GM21360 (cell line): ENCODE measurements at regions not wholly inside any gene's neighbourhood (a gene's known extent, or its start where the extent isn't known, plus 50 kb on each side); places are given as distances from the start of the nearest gene placed in this dataset.
"Not testable (repeated sequence)": the region's sequence is repeated elsewhere in the genome, so short reads cannot be mapped to it uniquely, and the experiment has no call there.

Source experiments
- ATAC-seq: cut with Tn5 transposase; IDR thresholded peaks from one replicate; pipeline ENCODE4 v1.9.1; 2021; ENCODE audit warnings: mild to moderate bottlenecking, moderate library complexity; ENCODE audit not compliant: unreplicated experiment

DNA sequence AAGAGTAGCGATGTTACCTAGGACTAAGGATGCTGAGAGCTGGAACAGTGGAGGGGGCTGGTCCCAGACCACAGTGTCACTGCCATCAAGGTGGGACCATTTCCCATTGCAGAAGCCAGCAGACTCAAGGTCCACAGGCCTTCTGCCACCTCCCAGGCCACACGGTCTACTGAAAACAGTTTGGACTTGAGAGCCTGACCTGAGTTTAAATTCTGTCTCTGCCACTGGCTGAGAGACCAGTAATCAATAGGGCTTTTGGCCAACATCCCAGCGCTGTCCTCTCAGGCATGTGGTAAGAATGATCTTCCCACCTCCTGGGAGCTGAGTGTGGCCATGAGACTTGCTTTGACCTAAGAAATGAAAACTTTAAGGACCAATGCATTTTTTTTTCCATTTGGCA lies 331.4 kb upstream of the CDH5 start:
- ATAC-seq: no peak

DNA sequence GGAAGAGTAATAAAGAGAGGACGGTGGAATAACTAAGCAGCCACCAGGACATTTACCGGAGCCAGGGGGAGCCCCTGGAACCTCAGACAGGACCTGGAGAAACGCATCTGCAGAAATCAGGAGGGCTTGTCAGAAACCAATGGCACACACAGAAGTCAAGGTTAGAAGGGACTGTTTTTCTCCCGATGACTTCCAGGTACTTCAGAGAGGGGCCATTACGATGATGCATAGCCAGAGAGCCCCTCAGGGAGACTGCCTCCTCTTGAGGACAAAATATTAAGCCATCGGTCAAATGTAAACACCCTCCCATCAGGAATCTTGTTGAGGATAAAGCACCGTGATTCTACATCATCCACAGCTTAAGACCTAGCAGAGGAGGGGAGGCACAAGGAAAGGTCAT lies 333.6 kb upstream of the CDH5 start:
- ATAC-seq: no peak

DNA sequence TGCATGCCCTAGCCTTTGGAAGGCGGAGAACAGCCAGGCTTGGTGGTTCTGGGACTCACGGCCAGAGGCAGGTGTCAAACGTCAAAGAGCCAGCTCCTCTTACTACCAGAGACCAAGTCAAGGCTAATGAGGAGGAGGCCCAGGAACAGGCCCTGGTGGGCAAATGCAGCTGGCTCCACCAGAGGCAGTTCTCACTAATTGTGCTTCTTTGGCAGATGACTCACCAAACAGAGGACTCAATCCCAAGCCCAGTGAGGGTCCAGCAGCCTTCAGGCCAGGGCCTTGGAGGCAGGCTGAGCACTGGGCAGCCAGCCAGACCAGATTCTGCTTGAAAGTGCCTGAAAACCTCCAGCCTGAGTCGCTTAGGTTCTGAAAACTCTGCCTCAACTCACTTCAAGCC lies 336.5 kb upstream of the CDH5 start:
- no peak for ATAC-seq

DNA sequence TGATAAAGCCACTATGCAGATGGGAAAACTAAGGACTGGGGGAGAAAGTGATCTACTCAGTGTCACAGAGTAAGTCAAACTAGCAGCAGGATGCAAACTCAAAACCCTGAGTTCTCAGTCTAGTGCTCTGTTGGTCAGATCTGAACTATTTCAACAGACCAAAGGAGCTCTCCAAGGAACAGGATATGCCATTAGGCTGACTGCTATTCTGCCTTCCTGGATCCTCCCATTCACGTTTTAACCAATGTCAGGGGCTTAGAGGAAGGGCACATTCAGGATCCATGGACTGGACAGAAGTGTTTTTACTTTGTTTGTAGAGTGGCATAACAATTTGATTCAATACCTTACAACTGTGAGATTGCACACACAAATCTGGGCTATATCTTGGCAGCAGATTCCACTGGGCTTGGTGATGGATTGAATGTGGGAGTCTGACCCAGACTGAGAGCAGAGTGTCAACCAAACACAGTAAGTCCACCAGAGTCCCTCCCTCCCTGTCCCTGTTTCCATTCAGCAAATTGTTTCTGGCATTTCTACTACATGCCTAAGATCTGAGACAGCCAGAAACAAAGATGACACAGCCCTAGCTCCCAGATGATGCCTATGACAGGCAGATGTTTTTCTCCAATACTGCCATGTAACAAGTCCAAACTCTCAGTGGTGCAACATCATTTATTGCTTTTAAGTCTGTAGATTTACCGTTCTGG lies 337.8 kb upstream of the CDH5 start:
- no peak for ATAC-seq

DNA sequence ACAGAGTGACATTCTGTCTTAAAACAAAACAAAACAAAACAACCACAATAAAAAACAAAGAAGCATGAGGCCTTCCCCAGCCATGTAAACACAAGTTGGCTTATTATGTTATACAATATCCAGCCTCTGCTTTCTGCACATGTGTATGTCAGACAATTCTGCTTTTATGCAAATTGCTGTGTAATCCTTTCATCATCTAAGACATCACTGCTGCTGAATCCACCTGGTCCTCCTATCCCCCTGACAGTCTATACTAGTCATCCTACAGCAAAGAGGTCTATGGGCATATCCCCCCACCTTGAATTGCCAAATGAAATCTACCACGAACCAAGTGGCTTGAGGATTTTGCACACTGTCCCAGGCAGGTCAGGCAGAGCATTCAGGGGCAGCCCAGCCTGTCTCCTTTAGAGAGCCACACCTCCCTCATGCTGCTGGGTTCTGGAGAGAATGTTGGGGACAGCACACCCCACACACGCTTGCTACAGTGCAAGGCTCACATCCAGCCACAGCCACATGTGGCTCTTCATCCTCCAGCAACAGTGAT lies 339.6 kb upstream of the CDH5 start:
- no peak for ATAC-seq

DNA sequence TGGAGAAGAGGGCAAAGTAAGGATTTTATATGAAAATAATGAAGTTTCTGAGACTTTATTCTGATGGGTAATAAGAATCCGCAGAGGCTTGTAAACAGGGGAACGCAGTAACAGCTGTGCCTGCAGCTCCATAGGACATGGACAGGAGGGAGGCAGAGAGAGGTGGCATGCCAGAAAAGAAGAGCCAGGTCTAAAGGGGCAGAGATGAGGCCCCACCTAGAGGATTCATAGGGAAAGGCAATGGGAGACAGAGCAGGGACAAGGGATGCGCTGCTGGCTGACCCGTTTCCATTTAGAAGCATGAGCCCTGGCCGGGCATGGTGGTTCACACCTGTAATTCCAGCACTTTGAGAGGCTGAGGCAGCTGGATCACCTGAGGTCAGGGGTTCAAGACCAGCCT lies 340.3 kb upstream of the CDH5 start:
- no peak for ATAC-seq

DNA sequence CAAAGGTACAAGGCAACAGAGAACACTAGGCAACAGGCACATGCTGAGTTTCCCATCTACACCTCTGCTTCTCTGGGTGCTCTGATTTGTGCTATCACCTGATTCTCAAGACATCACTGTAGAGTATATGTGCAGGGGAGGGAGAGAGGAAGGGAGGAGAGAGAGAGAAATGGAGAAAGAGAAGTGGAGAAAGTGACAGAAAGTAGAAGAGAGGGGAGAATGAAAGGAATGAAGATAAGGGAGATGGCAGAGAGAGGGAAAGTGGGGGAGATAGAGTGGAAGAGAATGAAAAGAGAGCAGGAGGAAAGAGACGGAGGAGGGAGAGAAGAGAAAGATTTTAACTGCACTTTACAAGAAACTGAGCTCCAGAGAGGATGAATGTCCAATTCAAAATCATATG lies 340.7 kb upstream of the CDH5 start:
- ATAC-seq: no peak

DNA sequence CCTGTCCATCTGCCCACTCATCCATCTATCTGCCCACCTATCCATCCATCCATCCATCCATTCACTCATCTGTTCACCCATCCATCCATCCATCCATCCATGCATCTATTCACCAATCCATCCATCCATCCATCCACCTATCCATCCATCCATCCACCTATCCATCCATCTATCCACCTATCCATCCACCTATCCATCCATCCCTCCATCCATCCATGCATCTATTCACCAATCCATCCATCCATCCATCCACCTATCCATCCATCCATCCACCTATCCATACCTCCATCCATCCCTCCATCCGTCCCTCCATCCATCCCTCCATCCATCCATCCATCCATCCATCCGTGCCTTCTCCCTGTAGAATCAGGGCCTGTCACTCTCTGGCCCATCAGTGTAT lies 341.9 kb upstream of the CDH5 start:
- ATAC-seq: not testable (repeated sequence)

DNA sequence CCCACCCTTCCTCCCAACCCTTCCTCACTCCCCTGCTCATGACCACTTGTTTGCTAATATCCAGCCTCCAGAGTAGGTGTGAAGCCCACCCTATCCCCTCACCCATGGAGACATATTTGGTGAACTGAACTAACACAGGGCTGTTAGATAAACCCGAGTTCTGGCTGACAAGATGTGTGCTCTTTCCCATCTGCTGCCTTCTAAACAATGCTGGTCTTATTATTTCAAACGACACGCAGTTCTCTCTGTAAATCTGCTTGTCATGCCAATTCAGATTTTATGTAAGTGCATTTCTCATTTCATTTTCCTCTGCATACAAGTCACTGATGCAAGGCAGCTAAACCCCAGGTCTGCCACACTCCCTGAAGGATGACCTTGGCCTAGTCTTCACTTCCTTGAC lies 343.0 kb upstream of the CDH5 start:
- ATAC-seq: no peak

DNA sequence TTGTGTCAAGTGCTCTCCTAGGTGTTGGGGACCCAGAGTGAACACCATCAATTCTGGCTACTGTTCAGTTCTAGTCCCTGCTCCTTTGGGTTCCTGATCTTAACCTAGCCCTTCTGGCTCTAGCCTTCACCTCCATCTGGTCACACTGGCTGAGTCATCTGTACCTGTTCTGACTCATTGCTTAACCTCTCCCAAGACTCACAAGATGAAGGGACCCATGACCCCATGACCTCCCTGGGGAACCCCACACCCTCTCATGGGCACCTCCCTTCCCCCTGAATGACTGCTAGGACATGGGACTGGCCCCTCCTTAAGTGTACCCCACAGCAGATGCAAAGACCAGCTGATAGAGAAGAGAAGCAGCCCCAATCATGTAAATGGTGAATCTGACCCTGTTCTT lies 345.8 kb upstream of the CDH5 start:
- ATAC-seq: no peak

DNA sequence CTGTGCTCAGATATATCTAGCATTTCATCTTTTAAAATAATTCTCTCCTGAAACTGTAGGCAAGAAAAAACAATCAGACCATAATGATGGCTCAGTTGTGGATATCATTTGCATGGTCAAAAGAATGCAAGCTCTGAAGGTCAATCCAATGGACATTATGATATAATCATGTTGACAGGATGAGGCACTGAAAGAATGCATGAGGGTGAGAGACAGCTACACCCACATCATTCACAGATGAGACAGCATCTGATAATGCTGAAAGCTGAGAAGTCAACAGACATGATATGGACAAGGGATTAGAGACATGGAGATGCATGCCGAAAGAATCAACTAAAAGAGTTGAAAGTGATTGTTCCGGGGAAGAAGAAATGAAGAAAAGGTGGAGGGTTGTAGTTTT lies 346.4 kb upstream of the CDH5 start:
- no peak for ATAC-seq

DNA sequence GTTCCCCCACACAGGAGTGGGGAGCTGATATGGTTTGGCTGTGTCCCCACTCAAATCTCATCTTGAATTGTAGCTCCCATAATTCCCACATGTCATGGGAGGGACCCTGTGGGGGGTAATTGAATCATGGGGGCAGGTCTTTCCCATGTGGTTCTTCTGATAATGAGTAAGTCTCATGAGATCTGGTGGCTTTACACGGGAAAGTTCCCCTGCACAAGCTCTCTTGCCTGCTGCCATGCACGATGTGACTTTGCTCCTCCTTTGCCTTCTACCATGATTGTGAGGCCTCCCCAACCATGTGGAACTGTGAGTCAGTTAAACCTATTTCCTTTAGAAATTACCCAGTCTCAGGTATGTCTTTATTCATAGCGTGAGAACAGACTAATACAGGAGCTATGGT lies 347.0 kb upstream of the CDH5 start:
- ATAC-seq: not testable (repeated sequence)

DNA sequence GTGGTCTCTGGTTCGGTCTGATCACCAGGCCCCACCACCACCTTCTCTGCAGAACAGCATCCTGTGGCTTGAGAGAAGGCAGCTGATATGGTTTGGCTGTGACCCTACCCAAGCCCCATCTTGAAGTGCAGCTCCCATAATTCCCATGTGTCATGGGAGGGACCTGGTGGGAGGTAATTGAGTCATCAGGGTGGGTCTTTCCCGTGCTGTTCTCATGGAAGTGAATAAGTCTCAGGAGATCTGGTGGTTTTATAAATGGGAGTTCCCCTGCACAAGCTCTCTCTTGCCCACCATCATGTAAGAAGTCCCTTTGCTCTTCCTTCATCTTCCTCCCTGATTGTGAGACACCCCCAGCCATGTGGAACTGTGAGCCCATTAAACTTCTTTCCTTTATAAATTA lies 352.3 kb upstream of the CDH5 start:
- ATAC-seq: no peak

DNA sequence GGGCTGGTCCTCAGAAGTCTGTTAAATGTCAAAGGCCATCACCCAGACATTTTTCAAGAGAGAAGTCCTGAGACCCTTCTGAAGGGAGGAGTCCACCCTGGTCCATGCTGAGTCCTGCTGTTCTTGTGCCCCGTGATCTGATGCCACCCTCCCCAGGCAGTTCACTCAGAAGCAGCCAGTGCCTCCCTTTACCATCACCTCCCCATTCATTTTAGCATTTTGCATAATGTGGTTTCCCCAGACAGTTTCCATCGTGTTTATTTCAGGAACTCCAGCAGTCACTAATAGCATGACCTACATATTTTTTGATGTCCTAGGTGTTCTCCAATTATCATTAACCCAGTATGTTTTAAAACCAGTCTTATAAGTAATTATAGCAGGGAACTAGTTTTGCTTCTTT lies 353.0 kb upstream of the CDH5 start:
- ATAC-seq: no peak

DNA sequence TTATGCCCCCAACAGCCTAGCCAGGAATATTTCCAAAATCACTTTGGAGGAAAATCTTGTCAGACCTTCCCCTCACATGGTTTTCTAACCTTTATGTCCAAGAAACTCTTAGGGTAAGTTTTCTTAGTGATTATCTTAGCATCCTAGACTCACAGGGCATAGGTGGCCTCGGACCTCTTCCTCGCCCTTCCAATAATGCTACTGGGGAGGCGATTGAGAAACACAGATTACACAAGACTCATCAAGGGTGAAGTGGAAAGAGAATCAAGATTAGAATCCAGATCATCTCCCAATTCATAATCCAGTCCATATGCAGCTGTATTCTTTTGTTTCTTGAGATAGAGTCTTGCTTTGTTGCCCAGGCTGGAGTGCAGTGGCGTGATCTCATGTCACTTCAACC lies 358.4 kb upstream of the CDH5 start:
- no peak for ATAC-seq

DNA sequence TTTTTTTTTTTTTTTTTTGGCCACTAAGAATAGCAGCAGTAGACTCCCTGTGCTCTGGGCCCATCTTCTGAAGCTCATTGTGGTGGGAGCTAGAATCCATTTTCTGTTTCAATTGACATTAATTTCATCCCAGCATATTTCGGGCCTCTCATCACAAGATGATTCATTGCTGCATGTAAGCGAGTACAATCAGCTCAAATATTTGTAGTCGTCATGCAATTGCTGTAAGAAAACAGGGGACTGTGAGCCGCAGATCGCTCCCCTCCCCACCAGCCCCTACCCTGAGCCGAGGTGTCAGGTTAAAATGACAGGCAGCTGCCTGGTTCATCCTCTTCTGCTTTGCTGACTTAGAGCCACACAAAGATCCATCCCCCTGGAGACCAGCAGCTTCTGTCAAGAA lies 358.8 kb upstream of the CDH5 start:
- ATAC-seq: no peak

DNA sequence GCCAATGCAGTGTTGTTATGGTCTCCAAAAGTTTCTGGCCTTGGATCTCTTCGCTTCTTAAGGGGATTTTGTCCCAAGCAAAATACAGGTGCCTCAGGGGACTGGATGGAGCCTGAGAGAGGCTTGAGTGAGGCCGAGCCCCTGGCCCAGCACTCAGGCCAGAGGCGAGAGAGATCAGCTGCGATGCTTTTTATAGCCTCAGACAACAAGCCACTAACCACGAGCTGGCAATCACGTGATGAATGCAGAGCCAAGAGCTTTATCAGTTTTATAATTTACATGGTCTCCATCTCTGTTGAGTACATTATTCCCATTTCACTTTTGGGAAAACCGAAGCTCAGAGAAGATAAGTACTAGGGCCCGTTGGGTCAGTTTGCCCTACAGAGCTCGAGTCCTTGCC lies 360.0 kb upstream of the CDH5 start:
- ATAC-seq: no peak

DNA sequence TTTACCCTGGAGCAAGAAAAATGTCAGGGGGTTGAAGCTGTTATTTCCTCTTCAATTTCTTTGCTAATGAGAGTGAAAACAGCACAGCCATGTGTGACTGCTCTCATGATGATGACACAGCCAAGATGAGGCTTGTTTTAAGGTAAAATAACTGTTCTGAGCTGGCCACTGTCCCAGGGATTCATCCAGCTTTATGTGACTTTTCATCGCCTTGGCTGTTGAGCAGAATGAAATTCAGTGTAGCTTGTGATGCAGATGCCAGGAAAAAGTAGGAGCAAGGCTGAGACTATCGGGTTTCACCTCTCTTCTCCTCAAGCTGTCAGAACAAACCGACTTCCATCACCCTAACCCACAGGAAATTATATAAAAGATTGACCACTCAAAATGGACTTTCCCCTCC lies 361.8 kb upstream of the CDH5 start:
- ATAC-seq: no peak

DNA sequence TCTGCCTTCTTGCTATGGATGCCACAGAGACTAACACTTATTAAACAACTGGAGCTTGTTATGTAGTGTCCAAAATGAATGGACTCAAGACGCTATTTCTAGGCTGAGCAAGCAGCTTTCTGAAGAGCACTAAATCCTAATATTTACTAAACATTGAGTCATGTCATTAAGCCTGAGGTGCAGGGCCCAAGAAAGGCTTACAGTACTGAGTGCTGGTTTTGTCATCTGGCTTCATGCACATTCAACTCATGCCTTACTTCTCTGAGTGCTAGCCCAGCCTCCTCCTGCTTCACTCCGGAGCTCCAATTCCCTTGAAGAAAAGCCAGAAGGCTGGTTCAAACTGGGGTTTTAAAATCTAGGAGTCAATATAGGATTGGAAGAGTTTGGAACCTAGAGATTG lies 363.3 kb upstream of the CDH5 start:
- no peak for ATAC-seq

DNA sequence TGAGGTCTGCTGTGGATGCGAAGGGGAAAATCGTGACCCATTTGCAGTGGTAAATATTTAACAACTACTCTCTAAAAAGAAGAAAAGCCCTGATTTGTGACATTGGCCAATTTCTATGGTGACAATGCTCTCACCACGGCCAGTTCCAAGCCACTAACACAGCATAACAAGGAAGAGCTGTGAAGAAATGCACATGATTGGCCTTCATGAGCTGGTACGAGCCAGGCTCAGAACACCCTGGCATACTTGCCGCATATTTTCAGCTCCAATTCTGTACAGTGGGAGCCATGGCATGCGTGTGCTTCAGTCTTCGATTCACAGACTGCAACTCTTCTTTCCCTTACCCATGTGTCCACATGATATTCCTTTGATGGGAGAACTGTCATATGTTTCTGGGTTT lies 363.9 kb upstream of the CDH5 start:
- ATAC-seq: no peak

DNA sequence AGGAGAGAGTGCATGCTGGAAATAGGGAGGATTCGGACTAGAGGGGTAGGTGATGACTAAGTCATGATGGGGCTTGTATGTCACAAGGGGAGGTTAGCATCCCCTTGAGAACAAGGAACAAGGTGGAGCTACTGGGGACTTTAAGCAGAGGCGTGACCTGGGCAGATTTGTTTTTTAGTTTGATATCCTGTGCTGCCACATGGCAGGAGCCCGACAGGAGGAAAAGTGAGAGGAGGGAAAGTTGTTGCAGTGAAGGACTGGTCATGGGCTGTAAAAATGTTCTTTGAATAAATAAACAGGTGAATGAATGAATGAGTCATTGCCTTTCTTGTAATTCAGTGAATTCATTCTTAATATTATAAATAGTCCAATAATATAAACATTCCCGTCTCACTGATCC lies 365.1 kb upstream of the CDH5 start:
- ATAC-seq: no peak

DNA sequence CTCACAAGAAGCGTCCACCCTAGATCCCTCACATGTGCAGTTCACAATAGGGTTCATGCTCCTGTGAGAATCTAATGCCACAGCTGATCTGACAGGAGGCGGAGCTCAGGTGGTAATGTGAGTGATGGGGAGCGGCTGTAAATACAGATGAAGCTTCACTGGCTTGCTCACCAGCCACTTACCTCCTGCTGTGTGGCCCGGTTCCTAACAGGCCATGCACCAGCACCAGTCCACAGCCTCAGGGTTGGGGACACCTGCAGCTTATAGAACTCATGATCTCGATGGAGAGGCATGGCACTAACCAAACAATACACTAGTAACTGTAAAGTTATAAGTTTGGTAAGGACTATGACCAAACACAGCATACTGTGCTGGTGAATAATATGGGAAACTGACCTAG lies 368.0 kb upstream of the CDH5 start:
- no peak for ATAC-seq

DNA sequence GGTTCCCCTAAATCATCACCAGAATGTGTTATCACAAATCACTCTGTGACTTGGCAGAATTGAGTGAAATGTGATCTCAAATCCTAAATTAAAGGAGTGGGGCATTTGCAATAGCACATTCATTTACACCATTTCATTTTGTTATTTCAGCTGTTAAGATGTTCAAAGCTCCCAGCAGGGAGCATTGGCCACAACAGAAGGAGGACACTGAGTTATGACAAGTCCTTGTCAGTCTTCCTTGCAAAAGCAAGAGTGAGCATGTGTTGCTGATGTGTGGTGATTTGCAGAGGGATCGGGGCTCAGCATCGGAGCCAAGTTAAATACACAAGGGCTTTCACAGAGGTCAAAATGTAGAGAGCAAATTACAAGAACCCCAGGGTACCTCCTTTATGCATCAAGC lies 372.2 kb upstream of the CDH5 start:
- ATAC-seq: no peak
